ENCODE measurements at regions not wholly inside any gene's neighbourhood (a gene's known extent, or its start where the extent isn't known, plus 50 kb on each side); places are given as distances from the start of the nearest gene placed in this dataset.

- Histone ChIP-seq H3K27ac (ENCODE audit: low read length, poor library complexity, severe bottlenecking) (no peak overlapping the region), H3K4me1 (ENCODE audit: control insufficient read depth, insufficient read depth, low read depth, low read length) (no peaks in the 10 kb centered on the region), H3K79me1 (replicated peaks; ENCODE audit: low read length, poor library complexity, severe bottlenecking) (no peaks in the 10 kb centered on the region), H3K9me3 (ENCODE audit: control insufficient read depth, low read length) (peaks cover 8% of the 10 kb centered on the region), H4K8ac (ENCODE audit: low read length) (no peak overlapping the region), H3K9ac (ENCODE audit: low read length) (no peak overlapping the region), H3K18ac (ENCODE audit: low read depth in 1 of 2, low read length in 2 of 2) (no peak overlapping the region), H4K91ac (ENCODE audit: low read length) (no peak overlapping the region), H3K23ac (ENCODE audit: low read length in 2 of 2) (no peak overlapping the region), H2AFZ (ENCODE audit: low read depth, low read length) (no peak overlapping the region), H2BK120ac (ENCODE audit: low read depth, low read length) (no peak overlapping the region), H2BK5ac (ENCODE audit: low read depth, low read length, poor library complexity, severe bottlenecking) (no peak overlapping the region), H2BK15ac (ENCODE audit: low read depth, poor library complexity, severe bottlenecking) (no peak overlapping the region), H3K4me2 (ENCODE audit: low read length, poor library complexity, severe bottlenecking) (no peak overlapping the region), H3K4me3 (ENCODE audit: insufficient read depth in 1 of 2, low read depth in 1 of 2, low read length in 2 of 2) (no peak overlapping the region), H2BK12ac (ENCODE audit: low read length in 2 of 2) (no peak overlapping the region), H2AK5ac (ENCODE audit: low read length, severe bottlenecking) (no peak overlapping the region), H3K4ac (ENCODE audit: low read depth in 1 of 2, low read length in 2 of 2) (no peak overlapping the region), H3K36me3 (ENCODE audit: control insufficient read depth in 1 of 2, insufficient read depth in 2 of 2, low read depth in 1 of 2, low read length in 2 of 2) (no peaks in the 10 kb centered on the region), H3K14ac (ENCODE audit: low read length in 2 of 2) (no peak overlapping the region), H3K27me3 (ENCODE audit: control insufficient read depth in 1 of 2, insufficient read depth in 1 of 2, low read length in 2 of 2) (no peaks in the 10 kb centered on the region)
- no CpG with 5 or more reads among the region's 1 CpG for WGBS
- DNase-seq: no peak
These were observed 54.5 kb upstream of the GPC6 start for GRCh38 chr13:93172109-93172508.

- no peaks in the 10 kb centered on the region for H3K4me1 ChIP-seq (ENCODE audit: control insufficient read depth, insufficient read depth, low read depth, low read length)
- 100% methylated on average over 1 of the region's 1 CpG for WGBS
These were observed 53.0 kb upstream of the GPC6 start for GRCh38 chr13:93173654-93174053.

GRCh38 chr13:93174260-93174659 is 52.3 kb upstream of the GPC6 start:
- no peak overlapping the region for H3K23ac ChIP-seq (ENCODE audit: low read length in 2 of 2)
- H2BK12ac ChIP-seq (ENCODE audit: low read length in 2 of 2): no peak overlapping the region
- no peak overlapping the region for H2AFZ ChIP-seq (ENCODE audit: low read depth, low read length)
- WGBS: 86% methylated on average over 1 of the region's 3 CpGs
- H2AK5ac ChIP-seq (ENCODE audit: low read length, severe bottlenecking): no peak overlapping the region
- H3K14ac ChIP-seq (ENCODE audit: low read length in 2 of 2): no peak overlapping the region
- H2BK15ac ChIP-seq (ENCODE audit: low read depth, poor library complexity, severe bottlenecking): no peak overlapping the region
- H2BK120ac ChIP-seq (ENCODE audit: low read depth, low read length): no peak overlapping the region
- peaks cover 8% of the 10 kb centered on the region for H3K9me3 ChIP-seq (ENCODE audit: control insufficient read depth, low read length)
- no peak overlapping the region for H3K18ac ChIP-seq (ENCODE audit: low read depth in 1 of 2, low read length in 2 of 2)
- H3K79me1 ChIP-seq (replicated peaks; ENCODE audit: low read length, poor library complexity, severe bottlenecking): no peaks in the 10 kb centered on the region
- no peak overlapping the region for H3K9ac ChIP-seq (ENCODE audit: low read length)
- no peak overlapping the region for H2BK5ac ChIP-seq (ENCODE audit: low read depth, low read length, poor library complexity, severe bottlenecking)
- no peaks in the 10 kb centered on the region for H3K27me3 ChIP-seq (ENCODE audit: control insufficient read depth in 1 of 2, insufficient read depth in 1 of 2, low read length in 2 of 2)
- no peak overlapping the region for H3K27ac ChIP-seq (ENCODE audit: low read length, poor library complexity, severe bottlenecking)
- H3K4me2 ChIP-seq (ENCODE audit: low read length, poor library complexity, severe bottlenecking): no peak overlapping the region
- H3K4me1 ChIP-seq (ENCODE audit: control insufficient read depth, insufficient read depth, low read depth, low read length): no peaks in the 10 kb centered on the region
- H3K4me3 ChIP-seq (ENCODE audit: insufficient read depth in 1 of 2, low read depth in 1 of 2, low read length in 2 of 2): no peak overlapping the region
- H4K91ac ChIP-seq (ENCODE audit: low read length): no peak overlapping the region
- no peaks in the 10 kb centered on the region for H3K36me3 ChIP-seq (ENCODE audit: control insufficient read depth in 1 of 2, insufficient read depth in 2 of 2, low read depth in 1 of 2, low read length in 2 of 2)
- H3K4ac ChIP-seq (ENCODE audit: low read depth in 1 of 2, low read length in 2 of 2): no peak overlapping the region
- DNase-seq: no peak
- no peak overlapping the region for H4K8ac ChIP-seq (ENCODE audit: low read length)

More at GRCh38 chr13:93173654-93174053, 53.0 kb upstream of the GPC6 start:
- H3K4me3 ChIP-seq (ENCODE audit: insufficient read depth in 1 of 2, low read depth in 1 of 2, low read length in 2 of 2): no peak overlapping the region
- H3K18ac ChIP-seq (ENCODE audit: low read depth in 1 of 2, low read length in 2 of 2): no peak overlapping the region
- H2BK12ac ChIP-seq (ENCODE audit: low read length in 2 of 2): no peak overlapping the region
- H4K8ac ChIP-seq (ENCODE audit: low read length): no peak overlapping the region
- H3K36me3 ChIP-seq (ENCODE audit: control insufficient read depth in 1 of 2, insufficient read depth in 2 of 2, low read depth in 1 of 2, low read length in 2 of 2): no peaks in the 10 kb centered on the region
- H3K23ac ChIP-seq (ENCODE audit: low read length in 2 of 2): no peak overlapping the region
- no peaks in the 10 kb centered on the region for H3K79me1 ChIP-seq (replicated peaks; ENCODE audit: low read length, poor library complexity, severe bottlenecking)
- no peak overlapping the region for H2BK15ac ChIP-seq (ENCODE audit: low read depth, poor library complexity, severe bottlenecking)
- no peak overlapping the region for H2BK5ac ChIP-seq (ENCODE audit: low read depth, low read length, poor library complexity, severe bottlenecking)
- no peak overlapping the region for H3K27ac ChIP-seq (ENCODE audit: low read length, poor library complexity, severe bottlenecking)
- no peak overlapping the region for H3K4ac ChIP-seq (ENCODE audit: low read depth in 1 of 2, low read length in 2 of 2)
- no peak overlapping the region for H3K4me2 ChIP-seq (ENCODE audit: low read length, poor library complexity, severe bottlenecking)
- H2AK5ac ChIP-seq (ENCODE audit: low read length, severe bottlenecking): no peak overlapping the region
- H3K9me3 ChIP-seq (ENCODE audit: control insufficient read depth, low read length): peaks cover 8% of the 10 kb centered on the region
- H3K14ac ChIP-seq (ENCODE audit: low read length in 2 of 2): no peak overlapping the region
- H2AFZ ChIP-seq (ENCODE audit: low read depth, low read length): no peak overlapping the region
- no peak overlapping the region for H2BK120ac ChIP-seq (ENCODE audit: low read depth, low read length)
- H3K9ac ChIP-seq (ENCODE audit: low read length): no peak overlapping the region
- no peak for DNase-seq
- no peak overlapping the region for H4K91ac ChIP-seq (ENCODE audit: low read length)
- no peaks in the 10 kb centered on the region for H3K27me3 ChIP-seq (ENCODE audit: control insufficient read depth in 1 of 2, insufficient read depth in 1 of 2, low read length in 2 of 2)
